Right atrium auricular region (tissue), 2 donors: ENCODE measurements at regions not wholly inside any gene's neighbourhood (a gene's known extent, or its start where the extent isn't known, plus 50 kb on each side); places are given as distances from the start of the nearest gene placed in this dataset.
"Not testable (repeated sequence)": the region's sequence is repeated elsewhere in the genome, so short reads cannot be mapped to it uniquely, and the experiment has no call there.

Source experiments
- DNase-seq: peaks from one replicate; pipeline ENCODE4 v3.0.0-alpha.2; 2019; ENCODE audit warnings: low spot score
- H3K27ac ChIP-seq, 2 donors: fragments of 200-600 bp; sonication (generic); 1 replicate in 1 of 2; 2 replicates in 1 of 2; pipeline ENCODE4 v1.5.1; 2016 to 2019
- H3K27me3 ChIP-seq, 2 donors: fragments of 200-600 bp; sonication (generic); one replicate each; pipeline versions ENCODE4 v1.5.1 to v1.6.0; 2017 to 2019
- H3K36me3 ChIP-seq: fragments of 200-600 bp; sonication (generic); one replicate; pipeline ENCODE4 v1.5.1; 2016
- H3K4me1 ChIP-seq, 2 donors: fragments of 200-600 bp; sonication (generic); one replicate each; pipeline versions ENCODE4 v1.5.1 to v1.6.0; 2017 to 2019
- H3K4me3 ChIP-seq, 2 donors: fragments of 200-600 bp; sonication (generic); 1 replicate in 1 of 2; 2 replicates in 1 of 2; pipeline ENCODE4 v1.5.1; 2017 to 2019; ENCODE audit warnings: mild to moderate bottlenecking in 1 of 2, moderate library complexity in 1 of 2
- H3K9me3 ChIP-seq, 2 donors: fragments of 200-600 bp; sonication (generic); one replicate each; pipeline ENCODE4 v1.5.1; 2019
- CTCF ChIP-seq, 2 donors: fragments of 200-600 bp; sonication (generic); IDR thresholded peaks; one replicate each; pipeline ENCODE4 v1.5.1; 2019; ENCODE audit warnings: antibody characterized with exemption in 2 of 2

- Histone ChIP-seq H3K4me1 (no peaks in the 10 kb centered on the region), H3K36me3 (no peaks in the 10 kb centered on the region), H3K27me3 (no peaks in the 10 kb centered on the region), H3K27ac (no peak overlapping the region), H3K4me3 (no peak overlapping the region), H3K9me3 (no peaks in the 10 kb centered on the region)
- TF ChIP-seq CTCF (IDR thresholded peaks at IDR 0.05), result no peak
- DNase-seq, result no peak
Measured at GRCh38 chr20:55528482-55528881, 476.8 kb downstream of the CBLN4 start.

GRCh38 chr20:55522296-55522815 lies 483.0 kb downstream of the CBLN4 start:
- no peaks in the 10 kb centered on the region for H3K4me1 ChIP-seq
- TF ChIP-seq CTCF (IDR thresholded peaks at IDR 0.05), result no peak
- no peak for DNase-seq
- H3K36me3 ChIP-seq, result no peaks in the 10 kb centered on the region
- no peaks in the 10 kb centered on the region for H3K27me3 ChIP-seq
- no peak overlapping the region for H3K4me3 ChIP-seq
- no peaks in the 10 kb centered on the region for H3K9me3 ChIP-seq
- no peak overlapping the region for H3K27ac ChIP-seq

GRCh38 chr20:55517584-55517983 lies 487.7 kb downstream of the CBLN4 start:
- H3K27ac ChIP-seq, H3K9me3 ChIP-seq, H3K36me3 ChIP-seq, DNase-seq, H3K4me1 ChIP-seq, H3K27me3 ChIP-seq, H3K4me3 ChIP-seq: not testable (repeated sequence)

GRCh38 chr20:55515832-55516231 lies 489.5 kb downstream of the CBLN4 start:
- H3K9me3 ChIP-seq, result no peaks in the 10 kb centered on the region
- H3K4me3 ChIP-seq, result no peak overlapping the region
- H3K27me3 ChIP-seq, result no peaks in the 10 kb centered on the region
- TF ChIP-seq CTCF (IDR thresholded peaks at IDR 0.05), result no peak
- no peak for DNase-seq
- H3K4me1 ChIP-seq, result no peaks in the 10 kb centered on the region
- H3K36me3 ChIP-seq, result no peaks in the 10 kb centered on the region
- no peak overlapping the region for H3K27ac ChIP-seq

GRCh38 chr20:55514531-55514930 lies 490.8 kb downstream of the CBLN4 start:
- TF ChIP-seq CTCF (IDR thresholded peaks at IDR 0.05), result no peak
- Histone ChIP-seq H3K36me3 (no peaks in the 10 kb centered on the region), H3K27me3 (no peaks in the 10 kb centered on the region), H3K4me1 (no peaks in the 10 kb centered on the region), H3K9me3 (no peaks in the 10 kb centered on the region), H3K27ac (no peak overlapping the region), H3K4me3 (no peak overlapping the region)
- no peak for DNase-seq

GRCh38 chr20:55513954-55514353 lies 491.4 kb downstream of the CBLN4 start:
- DNase-seq, result no peak
- Histone ChIP-seq H3K4me1 (no peaks in the 10 kb centered on the region), H3K27ac (no peak overlapping the region), H3K4me3 (no peak overlapping the region), H3K36me3 (no peaks in the 10 kb centered on the region), H3K27me3 (no peaks in the 10 kb centered on the region), H3K9me3 (no peaks in the 10 kb centered on the region)
- no peak for TF ChIP-seq CTCF (IDR thresholded peaks at IDR 0.05)
